ENCODE measurements at regions not wholly inside any gene's neighbourhood (a gene's known extent, or its start where the extent isn't known, plus 50 kb on each side); places are given as distances from the start of the nearest gene placed in this dataset.

GRCh38 chr6:4371207-4371921 lies 236.0 kb upstream of the ECI2 start (continued):
- TF ChIP-seq PML (IDR thresholded peaks at IDR 0.05; ENCODE audit: low read length), result 0 out of 2 replicates have a peak, but pooled peaks have one; percentile 36
- no peak for TF ChIP-seq ZNF696 (CRISPR knock-in tag; conservative IDR thresholded peaks at IDR 0.05)
- no peak for TF ChIP-seq CHD2 (IDR thresholded peaks at IDR 0.05; ENCODE audit: low read depth, low read length)
- TF ChIP-seq SREBF2 (CRISPR knock-in tag; IDR thresholded peaks at IDR 0.05), result no peak
- no peak for TF ChIP-seq RAD51 (IDR thresholded peaks at IDR 0.05; ENCODE audit: borderline replicate concordance, low read depth)
- 0 out of 2 replicates have a peak, but pooled peaks have one; percentile 22 for TF ChIP-seq E2F1 (CRISPR knock-in tag; IDR thresholded peaks at IDR 0.05)
- peak; percentile 99 for TF ChIP-seq MEF2D (tag; conservative IDR thresholded peaks at IDR 0.05; ENCODE audit: low read depth)
- TF ChIP-seq HMBOX1 (IDR thresholded peaks at IDR 0.05), result peak; percentile 82
- TF ChIP-seq TFAM (CRISPR knock-in tag; conservative IDR thresholded peaks at IDR 0.05), result no peak
- no peak for TF ChIP-seq PTTG1 (tag; IDR thresholded peaks at IDR 0.05; ENCODE audit: low read depth)
- TF ChIP-seq ZNF79 (CRISPR knock-in tag; IDR thresholded peaks at IDR 0.05; ENCODE audit: low read depth), result no peak
- TF ChIP-seq HNRNPK (IDR thresholded peaks at IDR 0.05; ENCODE audit: low read depth, low read length, poor library complexity, severe bottlenecking), result no peak
- no peak for TF ChIP-seq NR2F6 (CRISPR knock-in tag; IDR thresholded peaks at IDR 0.05)
- TF ChIP-seq ZC3H4 (CRISPR knock-in tag; IDR thresholded peaks at IDR 0.05; ENCODE audit: borderline replicate concordance), result no peak
- peak; percentile 20; the same call in 1 of the 2 replicates for TF ChIP-seq ETV5 (CRISPR knock-in tag; IDR thresholded peaks at IDR 0.05; ENCODE audit: low read depth)
- TF ChIP-seq RFX5 (IDR thresholded peaks at IDR 0.05; ENCODE audit: low read depth, low read length), result no peak
- no peak for TF ChIP-seq WHSC1 (IDR thresholded peaks at IDR 0.05; ENCODE audit: low read length)
- no peak for TF ChIP-seq HINFP (tag; conservative IDR thresholded peaks at IDR 0.05; ENCODE audit: low read depth)
- no peak for TF ChIP-seq CBX2 (IDR thresholded peaks at IDR 0.05; ENCODE audit: insufficient read depth, low read length, poor library complexity, severe bottlenecking)
- TF ChIP-seq SMAD4 (CRISPR knock-in tag; conservative IDR thresholded peaks at IDR 0.05), result peak; percentile 79; the same call in 1 of the 2 replicates
- TF ChIP-seq EHMT2 (IDR thresholded peaks at IDR 0.05), result peak; percentile 68; the same call in 1 of the 2 replicates
- no peak for TF ChIP-seq RBM22 (IDR thresholded peaks at IDR 0.05; ENCODE audit: low read depth, low read length, poor library complexity, severe bottlenecking)
- TF ChIP-seq TAF15 (IDR thresholded peaks at IDR 0.05; ENCODE audit: low read depth, low read length), result no peak
- no peak for TF ChIP-seq SRSF1 (IDR thresholded peaks at IDR 0.05; ENCODE audit: low read depth, low read length)

All from K562 (cell line).